HG02973 (cell line): ENCODE measurements at regions not wholly inside any gene's neighbourhood (a gene's known extent, or its start where the extent isn't known, plus 50 kb on each side); places are given as distances from the start of the nearest gene placed in this dataset.

ENCODE experiments used
- ATAC-seq: cut with Tn5 transposase; IDR thresholded peaks from one replicate; pipeline ENCODE4 v1.9.1; 2021; ENCODE audit warnings: moderate library complexity; ENCODE audit not compliant: unreplicated experiment

- ATAC-seq: no peak
Measured at GRCh38 chr3:159635047-159635641, 353.5 kb upstream of the IL12A start.

GRCh38 chr3:159637883-159638542 is 350.6 kb upstream of the IL12A start:
- no peak for ATAC-seq

GRCh38 chr3:159640225-159640624 is 348.4 kb upstream of the IL12A start:
- ATAC-seq: no peak

- ATAC-seq: no peak
Measured at GRCh38 chr3:159643406-159643805, 345.2 kb upstream of the IL12A start.

- ATAC-seq: no peak
Measured at GRCh38 chr3:159645874-159646273, 342.8 kb upstream of the IL12A start.

- ATAC-seq: no peak
Measured at GRCh38 chr3:159649951-159650350, 338.7 kb upstream of the IL12A start.

GRCh38 chr3:159650726-159651125 is 337.9 kb upstream of the IL12A start:
- no peak for ATAC-seq

GRCh38 chr3:159652452-159652851 is 336.2 kb upstream of the IL12A start:
- ATAC-seq: no peak

GRCh38 chr3:159654183-159655134 is 334.2 kb upstream of the IL12A start:
- ATAC-seq: no peak

- no peak for ATAC-seq
Measured at GRCh38 chr3:159655202-159655601, 333.4 kb upstream of the IL12A start.

GRCh38 chr3:159657176-159657575 is 331.5 kb upstream of the IL12A start:
- ATAC-seq: no peak

- ATAC-seq: no peak
Measured at GRCh38 chr3:159657629-159658028, 331.0 kb upstream of the IL12A start.

- ATAC-seq: no peak
Measured at GRCh38 chr3:159660326-159660725, 328.3 kb upstream of the IL12A start.

- no peak for ATAC-seq
Measured at GRCh38 chr3:159660901-159661300, 327.7 kb upstream of the IL12A start.

- ATAC-seq: no peak
Measured at GRCh38 chr3:159662549-159662948, 326.1 kb upstream of the IL12A start.

- ATAC-seq: no peak
Measured at GRCh38 chr3:159664006-159664405, 324.6 kb upstream of the IL12A start.

- ATAC-seq: no peak
Measured at GRCh38 chr3:159664653-159665052, 324.0 kb upstream of the IL12A start.

GRCh38 chr3:159667261-159667660 is 321.4 kb upstream of the IL12A start:
- no peak for ATAC-seq

GRCh38 chr3:159668461-159668860 is 320.2 kb upstream of the IL12A start:
- no peak for ATAC-seq

- no peak for ATAC-seq
Measured at GRCh38 chr3:159668990-159669476, 319.6 kb upstream of the IL12A start.

GRCh38 chr3:159669766-159670165 is 318.9 kb upstream of the IL12A start:
- ATAC-seq: no peak
